H9 (cell line): ENCODE measurements at regions not wholly inside any gene's neighbourhood (a gene's known extent, or its start where the extent isn't known, plus 50 kb on each side); places are given as distances from the start of the nearest gene placed in this dataset.

Experiments
- DNase-seq: peaks from one replicate; pipeline ENCODE4 v3.0.0-alpha.2; 2017
- H2AFZ ChIP-seq: one replicate; pipeline ENCODE4 v1.6.1; 2013; ENCODE audit warnings: mild to moderate bottlenecking, low read length, control low read depth, moderate library complexity
- H2AK5ac ChIP-seq: 2 replicates; pipeline ENCODE4 v1.6.1; 2013; ENCODE audit warnings: low read length, control low read depth, mixed read lengths; ENCODE audit not compliant: insufficient read length
- H2BK120ac ChIP-seq: one replicate; pipeline ENCODE4 v1.6.1; 2013; ENCODE audit warnings: low read depth, mild to moderate bottlenecking, low read length, control low read depth, inconsistent platforms; ENCODE audit not compliant: poor library complexity, severe bottlenecking
- H2BK12ac ChIP-seq: 2 replicates; pipeline ENCODE4 v1.6.1; 2013; ENCODE audit warnings: low read length, control low read depth, mixed read lengths, low read depth; ENCODE audit not compliant: insufficient read length
- H2BK15ac ChIP-seq: 2 replicates; pipeline ENCODE4 v1.6.1; 2013; ENCODE audit warnings: low read depth, low read length, control low read depth
- H2BK20ac ChIP-seq: one replicate; pipeline ENCODE4 v1.6.1; 2013; ENCODE audit warnings: low read depth, mild to moderate bottlenecking, low read length, control low read depth, inconsistent platforms; ENCODE audit not compliant: poor library complexity, severe bottlenecking
- H2BK5ac ChIP-seq: 2 replicates; pipeline ENCODE4 v1.6.1; 2013; ENCODE audit warnings: low read length, control low read depth, mixed read lengths; ENCODE audit not compliant: insufficient read length
- H3K14ac ChIP-seq: 2 replicates; pipeline ENCODE4 v1.6.1; 2013; ENCODE audit warnings: low read length, control low read depth; ENCODE audit not compliant: insufficient read depth
- H3K18ac ChIP-seq: 2 replicates; pipeline ENCODE4 v1.6.1; 2013; ENCODE audit warnings: low read depth, mild to moderate bottlenecking, mixed read lengths, low read length, control low read depth; ENCODE audit not compliant: insufficient read length
- H3K23ac ChIP-seq: 2 replicates; pipeline ENCODE4 v1.6.1; 2013; ENCODE audit warnings: low read length, control low read depth, mixed read lengths, low read depth; ENCODE audit not compliant: insufficient read length
- H3K23me2 ChIP-seq: 2 replicates; pipeline ENCODE4 v1.6.1; 2013; ENCODE audit warnings: low read depth, mild to moderate bottlenecking, mixed read lengths, low read length, control low read depth; ENCODE audit not compliant: insufficient read length, poor library complexity, severe bottlenecking
- H3K27ac ChIP-seq: 2 replicates; pipeline ENCODE4 v1.5.1; 2013; ENCODE audit warnings: low read length, control low read depth, mixed read lengths, low read depth; ENCODE audit not compliant: insufficient read length
- H3K27me3 ChIP-seq: 2 replicates; pipeline ENCODE4 v1.6.1; 2013; ENCODE audit warnings: low read length, control low read depth, inconsistent platforms; ENCODE audit not compliant: insufficient read depth
- H3K4ac ChIP-seq: 2 replicates; pipeline ENCODE4 v1.6.1; 2013; ENCODE audit warnings: low read depth, mild to moderate bottlenecking, control low read depth, inconsistent platforms, low read length, moderate library complexity
- H3K4me1 ChIP-seq: 2 replicates; pipeline ENCODE4 v1.6.1; 2013; ENCODE audit warnings: low read length, control low read depth, inconsistent platforms; ENCODE audit not compliant: insufficient read depth
- H3K4me2 ChIP-seq: 2 replicates; pipeline ENCODE4 v1.6.1; 2013; ENCODE audit warnings: low read length, control low read depth, mixed read lengths; ENCODE audit not compliant: insufficient read length, insufficient read depth
- H3K56ac ChIP-seq: 2 replicates; pipeline ENCODE4 v1.6.1; 2013; ENCODE audit warnings: low read depth, mild to moderate bottlenecking, mixed read lengths, low read length, control low read depth; ENCODE audit not compliant: insufficient read length
- H3K79me1 ChIP-seq: 2 replicates; pipeline ENCODE4 v1.6.1; 2013; ENCODE audit warnings: low read depth, mild to moderate bottlenecking, moderate library complexity, low read length, control low read depth, inconsistent platforms; ENCODE audit not compliant: insufficient read depth, poor library complexity, severe bottlenecking
- H3K79me2 ChIP-seq: 2 replicates; pipeline ENCODE4 v1.6.1; 2013; ENCODE audit warnings: low read length, control low read depth, inconsistent platforms; ENCODE audit not compliant: insufficient read depth
- H3K9ac ChIP-seq: 2 replicates; pipeline ENCODE4 v1.6.1; 2013; ENCODE audit warnings: low read length, control low read depth, mixed read lengths; ENCODE audit not compliant: insufficient read length; ENCODE audit errors: extremely low read depth
- H3K9me3 ChIP-seq: one replicate; pipeline ENCODE4 v1.6.1; 2013; ENCODE audit warnings: low read depth, low read length, inconsistent platforms; ENCODE audit not compliant: control insufficient read depth
- H3T11ph ChIP-seq: one replicate; pipeline ENCODE4 v1.6.1; 2013; ENCODE audit warnings: mild to moderate bottlenecking, low read length, control low read depth, inconsistent platforms
- H4K20me1 ChIP-seq: one replicate; pipeline ENCODE4 v1.6.1; 2013; ENCODE audit not compliant: control insufficient read depth, insufficient read length, insufficient read depth
- H4K5ac ChIP-seq: 2 replicates; pipeline ENCODE4 v1.6.1; 2013; ENCODE audit warnings: low read depth, mild to moderate bottlenecking, mixed read lengths, low read length, control low read depth; ENCODE audit not compliant: insufficient read length
- H4K8ac ChIP-seq: replicated peaks from 2 replicates; pipeline ENCODE4 v1.6.1; 2013; ENCODE audit warnings: low read length, control low read depth, mixed read lengths, low read depth; ENCODE audit not compliant: insufficient read length
- H4K91ac ChIP-seq: 2 replicates; pipeline ENCODE4 v1.6.1; 2013; ENCODE audit warnings: low read depth, mild to moderate bottlenecking, moderate library complexity, mixed read lengths, low read length, control low read depth; ENCODE audit not compliant: insufficient read length
- H3K27ac Mint-ChIP-seq, 3 experiments: 2 replicates in 2 of 3; 3 replicates in 1 of 3; pipeline ENCODE4 v1.8.0; 2020 to 2021; ENCODE audit warnings: mixed read lengths in 3 of 3, mild to moderate bottlenecking in 1 of 3, moderate library complexity in 1 of 3
- H3K27me3 Mint-ChIP-seq: 2 replicates; pipeline ENCODE4 v1.8.0; 2021; ENCODE audit warnings: low read depth, mild to moderate bottlenecking, moderate library complexity, mixed read lengths
- H3K36me3 Mint-ChIP-seq, 3 experiments: 2 replicates in 2 of 3; 3 replicates in 1 of 3; pipeline ENCODE4 v1.8.0; 2020 to 2021; ENCODE audit warnings: low read depth in 3 of 3, mixed read lengths in 3 of 3; ENCODE audit not compliant: insufficient read depth in 1 of 3
- H3K4me1 Mint-ChIP-seq, 2 experiments: 2 replicates each; pipeline ENCODE4 v1.8.0; 2020; ENCODE audit warnings: mixed read lengths in 2 of 2
- H3K4me3 Mint-ChIP-seq, 2 experiments: 2 replicates in 1 of 2; 3 replicates in 1 of 2; pipeline ENCODE4 v1.8.0; 2020 to 2021; ENCODE audit warnings: mild to moderate bottlenecking in 2 of 2, mixed read lengths in 2 of 2, moderate library complexity in 1 of 2
- H3K9me3 Mint-ChIP-seq, 2 experiments: 2 replicates in 1 of 2; 3 replicates in 1 of 2; pipeline ENCODE4 v1.8.0; 2020; ENCODE audit warnings: mild to moderate bottlenecking in 2 of 2, mixed read lengths in 2 of 2, moderate library complexity in 1 of 2
- WGBS: extraction: QIAGEN DNeasy Blood & Tissue Kit; methylation state at CpG from one replicate; pipeline ENCODE4 v1.1.7; 2013; ENCODE audit warnings: missing lambda C conversion rate, low lambda C conversion rate, mixed read lengths; ENCODE audit not compliant: insufficient read length; ENCODE audit errors: extremely low coverage; 5-methylcytosine and 5-hydroxymethylcytosine counted together
- TF ChIP-seq, protein P1 (sequence below): fragments of 200-600 bp; sonication (generic); conservative IDR thresholded peaks from 3 replicates; pipeline ENCODE4 v1.8.0; 2021; ENCODE audit warnings: antibody characterized with exemption, mild to moderate bottlenecking

DNA sequence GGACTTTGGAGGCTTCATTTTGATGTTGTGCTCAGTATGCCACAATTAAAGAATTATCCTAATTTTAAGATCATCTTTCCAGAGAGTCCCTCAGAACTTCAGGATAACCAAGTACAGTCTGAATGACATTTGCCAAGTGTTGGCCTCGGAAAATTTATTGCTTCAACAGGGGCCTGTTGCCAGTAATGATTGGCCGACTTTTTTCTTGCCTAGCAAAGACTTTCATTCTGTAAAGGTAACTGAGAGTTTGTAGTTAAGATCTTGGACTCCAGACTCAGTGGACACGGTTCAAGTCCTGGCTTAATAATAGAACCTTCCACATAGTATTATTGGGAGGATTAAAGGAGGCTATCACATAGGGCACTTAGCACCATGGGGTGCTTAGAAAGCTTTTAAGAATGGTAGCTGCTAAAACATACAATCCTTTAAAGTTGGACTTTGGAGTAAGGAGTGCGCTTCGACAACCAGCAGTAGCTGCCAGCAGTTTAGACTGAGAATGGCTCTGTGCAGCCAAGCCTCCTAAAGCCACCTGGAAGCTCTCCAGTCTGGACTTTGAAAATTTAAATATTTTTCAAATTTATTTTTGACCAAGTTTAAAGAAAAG, 90.0 kb downstream of the PLCE1 start:
- Histone ChIP-seq H4K20me1 (no peaks in the 10 kb centered on the region), H3K79me2 (no peaks in the 10 kb centered on the region), H2BK20ac (peak overlapping the region; percentile 7), H3K4me2 (no peak overlapping the region), H3K56ac (no peak overlapping the region), H3K18ac (no peak overlapping the region), H3K4ac (no peak overlapping the region), H3K27me3 (no peaks in the 10 kb centered on the region), H3K9me3 (no peaks in the 10 kb centered on the region), H4K91ac (no peak overlapping the region), H2BK120ac (no peak overlapping the region), H3K23me2 (no peaks in the 10 kb centered on the region), H4K5ac (no peak overlapping the region), H2BK12ac (no peak overlapping the region), H3K4me1 (no peaks in the 10 kb centered on the region), H3K27ac (no peak overlapping the region), H3K79me1 (no peaks in the 10 kb centered on the region), H3K23ac (no peak overlapping the region), H3K14ac (no peak overlapping the region), H2AFZ (no peak overlapping the region), H2AK5ac (no peak overlapping the region), H2BK15ac (no peak overlapping the region), H3K9ac (no peak overlapping the region), H3T11ph (no peak overlapping the region), H4K8ac (no peak overlapping the region), H2BK5ac (no peak overlapping the region)
- Mint-ChIP-seq H3K9me3 (peaks cover 8 to 12% of the 10 kb centered on the region in 2 experiments; a peak in 2 of 5 replicates), H3K27ac (no peak overlapping the region), H3K27me3 (peaks cover 2% of the 10 kb centered on the region; the same call in 1 of the 2 replicates), H3K4me3 (no peak overlapping the region), H3K36me3 (no peaks in the 10 kb centered on the region; a peak in 1 of 7 replicates), H3K4me1 (peaks cover 0 to under 1% of the 10 kb centered on the region in 2 experiments; a peak in 1 of 4 replicates)
- TF ChIP-seq, protein P1, sequence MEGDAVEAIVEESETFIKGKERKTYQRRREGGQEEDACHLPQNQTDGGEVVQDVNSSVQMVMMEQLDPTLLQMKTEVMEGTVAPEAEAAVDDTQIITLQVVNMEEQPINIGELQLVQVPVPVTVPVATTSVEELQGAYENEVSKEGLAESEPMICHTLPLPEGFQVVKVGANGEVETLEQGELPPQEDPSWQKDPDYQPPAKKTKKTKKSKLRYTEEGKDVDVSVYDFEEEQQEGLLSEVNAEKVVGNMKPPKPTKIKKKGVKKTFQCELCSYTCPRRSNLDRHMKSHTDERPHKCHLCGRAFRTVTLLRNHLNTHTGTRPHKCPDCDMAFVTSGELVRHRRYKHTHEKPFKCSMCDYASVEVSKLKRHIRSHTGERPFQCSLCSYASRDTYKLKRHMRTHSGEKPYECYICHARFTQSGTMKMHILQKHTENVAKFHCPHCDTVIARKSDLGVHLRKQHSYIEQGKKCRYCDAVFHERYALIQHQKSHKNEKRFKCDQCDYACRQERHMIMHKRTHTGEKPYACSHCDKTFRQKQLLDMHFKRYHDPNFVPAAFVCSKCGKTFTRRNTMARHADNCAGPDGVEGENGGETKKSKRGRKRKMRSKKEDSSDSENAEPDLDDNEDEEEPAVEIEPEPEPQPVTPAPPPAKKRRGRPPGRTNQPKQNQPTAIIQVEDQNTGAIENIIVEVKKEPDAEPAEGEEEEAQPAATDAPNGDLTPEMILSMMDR, result no peak
- WGBS, result no CpG with 5 or more reads among the region's 5 CpGs
- DNase-seq, result no peak
